Loucy (cell line): ENCODE measurements at regions not wholly inside any gene's neighbourhood (a gene's known extent, or its start where the extent isn't known, plus 50 kb on each side); places are given as distances from the start of the nearest gene placed in this dataset.

Source experiments
- H2AFZ ChIP-seq: fragments of 200-600 bp; sonication (generic); 2 replicates; pipeline ENCODE4 v1.6.0; 2016; ENCODE audit warnings: antibody characterized with exemption, mild to moderate bottlenecking, low read length, moderate library complexity
- H3F3A ChIP-seq: fragments of 200-600 bp; 2 replicates; pipeline ENCODE4 v1.6.0; 2016; ENCODE audit warnings: antibody characterized with exemption, low read depth, mild to moderate bottlenecking
- H3K27me3 ChIP-seq: fragments of 200-600 bp; sonication (generic); 2 replicates; pipeline ENCODE4 v1.6.1; 2014; ENCODE audit warnings: low read length, mild to moderate bottlenecking; ENCODE audit not compliant: insufficient read depth, poor library complexity, severe bottlenecking
- H3K36me3 ChIP-seq: fragments of 200-600 bp; sonication (generic); 2 replicates; pipeline ENCODE4 v1.6.1; 2016; ENCODE audit warnings: low read length; ENCODE audit not compliant: insufficient read depth
- H3K4me1 ChIP-seq: fragments of 200-600 bp; sonication (generic); 2 replicates; pipeline ENCODE4 v1.5.1; 2014; ENCODE audit warnings: low read length, mild to moderate bottlenecking; ENCODE audit not compliant: insufficient read depth, poor library complexity, severe bottlenecking
- H3K4me2 ChIP-seq: fragments of 200-600 bp; sonication (generic); 2 replicates; pipeline ENCODE4 v1.6.0; 2014; ENCODE audit warnings: antibody characterized with exemption, low read length, low read depth, mild to moderate bottlenecking; ENCODE audit not compliant: poor library complexity, severe bottlenecking
- H3K4me3 ChIP-seq: fragments of 200-600 bp; sonication (generic); 2 replicates; pipeline ENCODE4 v1.5.1; 2014; ENCODE audit warnings: low read length, mild to moderate bottlenecking, mixed read lengths; ENCODE audit not compliant: poor library complexity, severe bottlenecking
- H3K79me2 ChIP-seq: fragments of 200-600 bp; sonication (generic); 2 replicates; pipeline ENCODE4 v1.6.1; 2014; ENCODE audit warnings: low read length; ENCODE audit not compliant: insufficient read depth
- H3K9ac ChIP-seq: fragments of 200-600 bp; sonication (generic); 2 replicates; pipeline ENCODE4 v1.6.0; 2014; ENCODE audit warnings: mild to moderate bottlenecking, low read depth, low read length, moderate library complexity; ENCODE audit not compliant: poor library complexity, severe bottlenecking
- H3K9me2 ChIP-seq: fragments of 200-600 bp; sonication (generic); replicated peaks from 2 replicates; pipeline ENCODE4 v1.6.1; 2016; ENCODE audit warnings: low read depth, low read length, mixed read lengths
- H3K9me3 ChIP-seq: fragments of 200-600 bp; sonication (generic); 2 replicates; pipeline ENCODE4 v1.6.1; 2014; ENCODE audit warnings: mild to moderate bottlenecking, antibody characterized with exemption, low read length, low read depth; ENCODE audit not compliant: insufficient read depth
- H4K20me1 ChIP-seq: fragments of 200-600 bp; sonication (generic); 2 replicates; pipeline ENCODE4 v1.6.0; 2014; ENCODE audit warnings: antibody characterized with exemption, low read length, mild to moderate bottlenecking; ENCODE audit not compliant: insufficient read depth, poor library complexity, severe bottlenecking
- CTCF ChIP-seq: fragments of 200-600 bp; sonication (generic); conservative IDR thresholded peaks from 2 replicates; pipeline ENCODE4 v1.5.1; 2014; ENCODE audit warnings: mild to moderate bottlenecking, antibody characterized with exemption, low read length
- EZH2phosphoT487 ChIP-seq: fragments of 200-600 bp; IDR thresholded peaks from 2 replicates; pipeline ENCODE4 v1.6.1; 2018; ENCODE audit warnings: antibody characterized with exemption, mild to moderate bottlenecking, moderate library complexity, borderline replicate concordance

- H3F3A ChIP-seq: no peaks in the 10 kb centered on the region
- TF ChIP-seq CTCF (no peak), EZH2phosphoT487 (no peak)
Observed at GRCh38 chr13:106326751-106327150, 208.7 kb downstream of the EFNB2 start.

GRCh38 chr13:106324444-106324843 lies 211.0 kb downstream of the EFNB2 start:
- Histone ChIP-seq H3K79me2 (no peaks in the 10 kb centered on the region), H2AFZ (no peak overlapping the region), H3K4me2 (no peak overlapping the region), H3K36me3 (no peaks in the 10 kb centered on the region), H3K4me1 (no peaks in the 10 kb centered on the region), H3K27me3 (no peaks in the 10 kb centered on the region), H4K20me1 (no peaks in the 10 kb centered on the region), H3K4me3 (no peak overlapping the region), H3K9me2 (no peaks in the 10 kb centered on the region), H3K9me3 (peaks cover 12% of the 10 kb centered on the region; the same call in 1 of the 2 replicates), H3K9ac (no peak overlapping the region), H3F3A (no peaks in the 10 kb centered on the region)
- TF ChIP-seq EZH2phosphoT487 (no peak), CTCF (no peak)

More at GRCh38 chr13:106326751-106327150, 208.7 kb downstream of the EFNB2 start:
- Histone ChIP-seq H3K9me2 (no peaks in the 10 kb centered on the region), H4K20me1 (no peaks in the 10 kb centered on the region), H3K4me1 (no peaks in the 10 kb centered on the region), H3K9me3 (peaks cover 12% of the 10 kb centered on the region; the same call in 1 of the 2 replicates), H3K9ac (no peak overlapping the region), H2AFZ (no peak overlapping the region), H3K79me2 (no peaks in the 10 kb centered on the region), H3K27me3 (no peaks in the 10 kb centered on the region), H3K36me3 (no peaks in the 10 kb centered on the region), H3K4me3 (no peak overlapping the region), H3K4me2 (no peak overlapping the region)

- no peaks in the 10 kb centered on the region for H4K20me1 ChIP-seq
- no peaks in the 10 kb centered on the region for H3K79me2 ChIP-seq
- no peaks in the 10 kb centered on the region for H3F3A ChIP-seq
- no peaks in the 10 kb centered on the region for H3K36me3 ChIP-seq
- H3K9ac ChIP-seq: no peak overlapping the region
- H3K4me1 ChIP-seq: no peaks in the 10 kb centered on the region
- no peak overlapping the region for H3K4me3 ChIP-seq
- H3K27me3 ChIP-seq: no peaks in the 10 kb centered on the region
- TF ChIP-seq EZH2phosphoT487 (no peak), CTCF (no peak)
- no peaks in the 10 kb centered on the region for H3K9me2 ChIP-seq
- H2AFZ ChIP-seq: no peak overlapping the region
- no peak overlapping the region for H3K4me2 ChIP-seq
- peaks cover 12% of the 10 kb centered on the region; the same call in 1 of the 2 replicates for H3K9me3 ChIP-seq
Observed at GRCh38 chr13:106322628-106323027, 212.8 kb downstream of the EFNB2 start.
